ENCODE measurements at regions not wholly inside any gene's neighbourhood (a gene's known extent, or its start where the extent isn't known, plus 50 kb on each side); places are given as distances from the start of the nearest gene placed in this dataset.

DNA sequence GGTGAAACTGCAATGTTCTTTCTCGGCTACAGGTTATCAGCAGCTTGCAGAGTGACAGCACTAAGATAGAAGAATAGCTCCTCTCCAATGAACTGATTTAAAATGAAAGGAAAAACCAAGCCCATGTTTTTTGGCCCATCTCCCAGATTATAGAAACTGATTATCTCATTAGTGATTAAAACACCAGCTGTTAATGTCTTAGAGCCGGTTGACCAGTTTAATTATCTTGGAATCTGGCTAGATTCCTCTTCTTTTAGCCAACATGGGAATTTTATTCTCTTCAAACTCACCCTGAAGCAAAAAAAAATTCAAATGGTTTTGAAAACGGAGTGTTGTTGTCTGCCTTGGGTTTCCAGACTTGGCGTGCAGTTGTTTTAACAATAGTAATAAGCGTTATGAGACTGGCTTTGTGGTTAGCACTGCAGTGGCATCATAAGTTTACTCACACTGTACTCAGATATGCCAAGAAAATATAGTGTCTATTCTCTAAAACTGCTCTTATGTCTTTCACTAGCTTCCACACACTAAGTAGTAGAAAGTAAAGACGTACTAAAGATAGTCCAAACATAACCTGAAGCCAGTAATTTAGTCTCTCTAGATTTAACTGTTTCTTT is 665.3 kb downstream of the STK39 start:
- H3K36me3 Mint-ChIP-seq: no peaks in the 10 kb centered on the region
- 81% methylated on average over 5 of the region's 6 CpGs for WGBS (ENCODE audit: insufficient coverage)
- DNase-seq: no peak

DNA sequence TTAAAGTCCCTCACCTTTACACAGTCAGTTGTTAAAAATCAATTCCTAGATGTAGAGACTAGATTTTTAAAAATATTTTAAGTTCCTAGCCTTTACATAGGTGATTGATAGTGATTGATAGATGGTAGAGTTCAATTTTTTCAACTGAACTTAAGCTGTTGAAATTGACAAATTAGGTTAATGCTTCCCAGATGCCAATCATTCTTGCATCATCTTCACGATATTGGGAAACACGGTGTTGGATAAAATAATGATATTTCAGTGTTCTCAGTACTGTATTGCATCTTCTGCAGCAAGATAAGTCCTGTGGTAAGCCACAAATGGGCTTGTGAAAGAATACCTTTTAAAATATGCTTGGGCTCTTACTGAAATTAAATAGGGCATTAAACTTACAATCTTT is 667.6 kb downstream of the STK39 start:
- no peaks in the 10 kb centered on the region for H3K27me3 Mint-ChIP-seq (ENCODE audit: low read depth in 2 of 2)
- 0% methylated on average over 2 of the region's 2 CpGs for WGBS (ENCODE audit: insufficient coverage)

More for the DNA sequence above, 665.3 kb downstream of the STK39 start:
- H3K9me3 ChIP-seq (ENCODE audit: control insufficient read depth, insufficient read depth, low read length): peaks cover 2% of the 10 kb centered on the region
- Mint-ChIP-seq H3K9me3 (no peaks in the 10 kb centered on the region), H3K4me1 (no peaks in the 10 kb centered on the region), H3K4me3 (no peak overlapping the region), H3K27ac (no peak overlapping the region), H3K27me3 (ENCODE audit: low read depth in 2 of 2) (no peaks in the 10 kb centered on the region)
- no peaks in the 10 kb centered on the region for H3K27me3 ChIP-seq (ENCODE audit: control insufficient read depth, insufficient read depth, low read length)
- H3K4me3 ChIP-seq (ENCODE audit: low read length): no peak overlapping the region
- no peaks in the 10 kb centered on the region for H3K4me1 ChIP-seq (ENCODE audit: control insufficient read depth, insufficient read depth, low read length)
- ATAC-seq: no peak
- H3K36me3 ChIP-seq (ENCODE audit: control insufficient read depth, insufficient read depth, low read length): no peaks in the 10 kb centered on the region
- no peak overlapping the region for H3K27ac ChIP-seq (ENCODE audit: low read length)
- TF ChIP-seq, protein P1, sequence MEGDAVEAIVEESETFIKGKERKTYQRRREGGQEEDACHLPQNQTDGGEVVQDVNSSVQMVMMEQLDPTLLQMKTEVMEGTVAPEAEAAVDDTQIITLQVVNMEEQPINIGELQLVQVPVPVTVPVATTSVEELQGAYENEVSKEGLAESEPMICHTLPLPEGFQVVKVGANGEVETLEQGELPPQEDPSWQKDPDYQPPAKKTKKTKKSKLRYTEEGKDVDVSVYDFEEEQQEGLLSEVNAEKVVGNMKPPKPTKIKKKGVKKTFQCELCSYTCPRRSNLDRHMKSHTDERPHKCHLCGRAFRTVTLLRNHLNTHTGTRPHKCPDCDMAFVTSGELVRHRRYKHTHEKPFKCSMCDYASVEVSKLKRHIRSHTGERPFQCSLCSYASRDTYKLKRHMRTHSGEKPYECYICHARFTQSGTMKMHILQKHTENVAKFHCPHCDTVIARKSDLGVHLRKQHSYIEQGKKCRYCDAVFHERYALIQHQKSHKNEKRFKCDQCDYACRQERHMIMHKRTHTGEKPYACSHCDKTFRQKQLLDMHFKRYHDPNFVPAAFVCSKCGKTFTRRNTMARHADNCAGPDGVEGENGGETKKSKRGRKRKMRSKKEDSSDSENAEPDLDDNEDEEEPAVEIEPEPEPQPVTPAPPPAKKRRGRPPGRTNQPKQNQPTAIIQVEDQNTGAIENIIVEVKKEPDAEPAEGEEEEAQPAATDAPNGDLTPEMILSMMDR (IDR thresholded peaks at IDR 0.05): no peak
- intact Hi-C loops (cut with micrococcal nuclease): no loop called here

DNA sequence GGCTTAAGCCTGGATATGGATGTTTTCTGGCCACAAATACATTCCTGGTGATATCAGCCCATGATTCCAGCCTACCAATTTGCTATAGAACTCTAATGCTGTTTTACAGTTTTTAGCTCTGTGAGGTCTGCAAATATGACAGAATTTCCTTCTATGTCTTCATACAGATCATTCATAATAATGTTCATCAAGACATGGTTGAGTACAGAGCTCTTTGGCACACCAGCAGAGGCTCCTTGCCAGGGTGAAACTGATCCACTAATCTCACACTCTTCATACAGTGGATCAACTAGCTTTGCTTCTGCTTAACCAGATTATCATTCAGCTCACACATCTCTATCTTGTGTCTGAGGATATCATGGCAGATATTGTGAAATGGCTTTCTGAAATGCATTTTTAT is 672.1 kb downstream of the STK39 start:
- Histone ChIP-seq H3K36me3 (ENCODE audit: control insufficient read depth, insufficient read depth, low read length) (no peaks in the 10 kb centered on the region), H3K9me3 (ENCODE audit: control insufficient read depth, insufficient read depth, low read length) (no peaks in the 10 kb centered on the region), H3K27me3 (ENCODE audit: control insufficient read depth, insufficient read depth, low read length) (no peaks in the 10 kb centered on the region), H3K4me1 (ENCODE audit: control insufficient read depth, insufficient read depth, low read length) (no peaks in the 10 kb centered on the region), H3K4me3 (ENCODE audit: low read length) (no peak overlapping the region), H3K27ac (ENCODE audit: low read length) (no peak overlapping the region)
- TF ChIP-seq, protein P1 (IDR thresholded peaks at IDR 0.05): no peak
- no peaks in the 10 kb centered on the region for H3K27me3 Mint-ChIP-seq (ENCODE audit: low read depth in 2 of 2)
- no peak overlapping the region for H3K4me3 Mint-ChIP-seq
- H3K27ac Mint-ChIP-seq: no peak overlapping the region
- no peak for ATAC-seq
- H3K9me3 Mint-ChIP-seq: peaks cover 0 to 2% of the 10 kb centered on the region in 2 donors
- intact Hi-C loops (cut with micrococcal nuclease): no loop called here
- no peaks in the 10 kb centered on the region for H3K36me3 Mint-ChIP-seq
- H3K4me1 Mint-ChIP-seq: no peaks in the 10 kb centered on the region
- DNase-seq: no peak

More for the DNA sequence above, 667.6 kb downstream of the STK39 start:
- Mint-ChIP-seq H3K4me1 (no peaks in the 10 kb centered on the region), H3K36me3 (no peaks in the 10 kb centered on the region), H3K4me3 (no peak overlapping the region), H3K9me3 (no peaks in the 10 kb centered on the region), H3K27ac (no peak overlapping the region)
- TF ChIP-seq, protein P1 (IDR thresholded peaks at IDR 0.05): no peak
- H3K27me3 ChIP-seq (ENCODE audit: control insufficient read depth, insufficient read depth, low read length): no peaks in the 10 kb centered on the region
- H3K27ac ChIP-seq (ENCODE audit: low read length): no peak overlapping the region
- DNase-seq: no peak
- intact Hi-C loops (cut with micrococcal nuclease): no loop called here
- no peak for ATAC-seq
- H3K36me3 ChIP-seq (ENCODE audit: control insufficient read depth, insufficient read depth, low read length): no peaks in the 10 kb centered on the region
- H3K9me3 ChIP-seq (ENCODE audit: control insufficient read depth, insufficient read depth, low read length): peaks cover 2% of the 10 kb centered on the region
- H3K4me3 ChIP-seq (ENCODE audit: low read length): no peak overlapping the region
- H3K4me1 ChIP-seq (ENCODE audit: control insufficient read depth, insufficient read depth, low read length): no peaks in the 10 kb centered on the region
